Esophagus muscularis mucosa (tissue), 4 donors: ENCODE measurements at regions not wholly inside any gene's neighbourhood (a gene's known extent, or its start where the extent isn't known, plus 50 kb on each side); places are given as distances from the start of the nearest gene placed in this dataset.

Experiments used
- DNase-seq: peaks from one replicate; pipeline ENCODE4 v3.0.0-alpha.2; 2017; ENCODE audit errors: extremely low spot score
- H3K27ac ChIP-seq, 4 donors: fragments of 200-600 bp; sonication (generic); replicated peaks in 1 of 4; 1 replicate in 3 of 4; 2 replicates in 1 of 4; pipeline ENCODE4 v1.5.1; 2016 to 2019; ENCODE audit warnings: mild to moderate bottlenecking in 1 of 4
- H3K27me3 ChIP-seq, 4 donors: fragments of 200-600 bp; sonication (generic); one replicate each; pipeline versions ENCODE4 v1.5.1 to v1.6.0; 2016 to 2019
- H3K36me3 ChIP-seq, 4 donors: fragments of 200-600 bp; sonication (generic); one replicate each; pipeline ENCODE4 v1.5.1; 2016 to 2019
- H3K4me1 ChIP-seq, 4 donors: fragments of 200-600 bp; sonication (generic); one replicate each; pipeline ENCODE4 v1.5.1; 2016 to 2019
- H3K4me3 ChIP-seq, 4 donors: fragments of 200-600 bp; sonication (generic); 1 replicate in 2 of 4; 2 replicates in 2 of 4; pipeline ENCODE4 v1.5.1; 2016 to 2019; ENCODE audit warnings: mild to moderate bottlenecking in 4 of 4, moderate library complexity in 1 of 4
- H3K9me3 ChIP-seq, 4 donors: fragments of 200-600 bp; sonication (generic); 1 replicate in 3 of 4; 2 replicates in 1 of 4; pipeline ENCODE4 v1.5.1; 2016 to 2019
- CTCF ChIP-seq, 3 experiments: fragments of 200-600 bp in 2 of 3; fragments of 450-650 bp in 1 of 3; sonication (generic) in 2 of 3; IDR thresholded peaks; one replicate each; pipeline ENCODE4 v1.5.1; 2017 to 2019; ENCODE audit warnings: antibody characterized with exemption in 3 of 3, mild to moderate bottlenecking in 2 of 3, moderate library complexity in 1 of 3
- EP300 ChIP-seq: sonication (generic); formaldehyde crosslinking; IDR thresholded peaks from one replicate; pipeline ENCODE4 v1.6.1; 2017; ENCODE audit warnings: antibody characterized with exemption
- POLR2A ChIP-seq: fragments of 450-650 bp; IDR thresholded peaks from one replicate; pipeline ENCODE4 v1.6.1; 2017; ENCODE audit warnings: antibody characterized with exemption, moderate library complexity, mild to moderate bottlenecking, low read depth
- POLR2AphosphoS5 ChIP-seq, 2 donors: sonication (generic); formaldehyde crosslinking; IDR thresholded peaks; one replicate each; pipeline ENCODE4 v1.6.1; 2017; ENCODE audit warnings: antibody characterized with exemption in 2 of 2
- WGBS: methylation state at CpG from one replicate; pipeline ENCODE4 v1.1.5; 2018; 5-methylcytosine and 5-hydroxymethylcytosine counted together
- intact Hi-C: fragments of 100-400 bp; cut with DNase I; formaldehyde crosslinking; loops from one replicate; pipeline ENCODE4 v1.15.1; 2023

- TF ChIP-seq CTCF (IDR thresholded peaks at IDR 0.05) (no peak), POLR2AphosphoS5 (IDR thresholded peaks at IDR 0.05) (no peak), POLR2A (no peak), EP300 (no peak)
- peak; percentile 78 for DNase-seq
- H3K4me1 ChIP-seq: no peaks in the 10 kb centered on the region
- intact Hi-C loops: no loop called here
- 80% methylated on average over 5 of the region's 10 CpGs for WGBS
- no peaks in the 10 kb centered on the region for H3K36me3 ChIP-seq
- H3K4me3 ChIP-seq: no peak overlapping the region
- no peak overlapping the region for H3K27ac ChIP-seq
- H3K27me3 ChIP-seq: peaks cover 0 to 46% (median 0%) of the 10 kb centered on the region in 4 donors
- H3K9me3 ChIP-seq: peaks cover 0 to 32% (median 23%) of the 10 kb centered on the region in 4 donors
Measured at GRCh38 chr14:104512061-104512460, 67.5 kb upstream of the C14orf180 start.

GRCh38 chr14:104512771-104513640 lies 66.6 kb upstream of the C14orf180 start:
- Histone ChIP-seq H3K4me1 (no peaks in the 10 kb centered on the region), H3K36me3 (no peaks in the 10 kb centered on the region), H3K4me3 (no peak overlapping the region), H3K9me3 (peaks cover 0 to 31% (median 24%) of the 10 kb centered on the region in 4 donors), H3K27me3 (peaks cover 0 to 41% (median 0%) of the 10 kb centered on the region in 4 donors), H3K27ac (no peak overlapping the region)
- TF ChIP-seq EP300: no peak
- TF ChIP-seq POLR2A: no peak
- TF ChIP-seq CTCF (IDR thresholded peaks at IDR 0.05): no peak
- no peak for TF ChIP-seq POLR2AphosphoS5 (IDR thresholded peaks at IDR 0.05)
- WGBS: 69% methylated on average over 29 of the region's 35 CpGs
- peak; percentile 82 for DNase-seq
- intact Hi-C loops: no loop called here

- Histone ChIP-seq H3K36me3 (no peaks in the 10 kb centered on the region), H3K4me3 (no peak overlapping the region), H3K27ac (no peak overlapping the region), H3K4me1 (no peaks in the 10 kb centered on the region), H3K27me3 (peaks cover 0 to 41% (median 0%) of the 10 kb centered on the region in 4 donors), H3K9me3 (peaks cover 0 to 27% (median 19%) of the 10 kb centered on the region in 4 donors)
- 89% methylated on average over 3 of the region's 6 CpGs for WGBS
- intact Hi-C loops: no loop called here
- DNase-seq: peak; percentile 66
- no peak for TF ChIP-seq POLR2AphosphoS5 (IDR thresholded peaks at IDR 0.05)
- no peak for TF ChIP-seq EP300
- no peak for TF ChIP-seq POLR2A
- no peak for TF ChIP-seq CTCF (IDR thresholded peaks at IDR 0.05)
Measured at GRCh38 chr14:104513641-104514046, 65.9 kb upstream of the C14orf180 start.

- peak; percentile 86 for DNase-seq
- H3K4me1 ChIP-seq: no peaks in the 10 kb centered on the region
- no peak for TF ChIP-seq CTCF (IDR thresholded peaks at IDR 0.05)
- no peak for TF ChIP-seq EP300
- TF ChIP-seq POLR2A: no peak
- TF ChIP-seq POLR2AphosphoS5 (IDR thresholded peaks at IDR 0.05): no peak
- H3K4me3 ChIP-seq: no peak overlapping the region
- intact Hi-C loops: no loop called here
- peaks cover 0 to 27% (median 19%) of the 10 kb centered on the region in 4 donors for H3K9me3 ChIP-seq
- H3K36me3 ChIP-seq: no peaks in the 10 kb centered on the region
- H3K27ac ChIP-seq: no peak overlapping the region
- WGBS: 83% methylated on average over 14 of the region's 16 CpGs
- peaks cover 0 to 37% (median 0%) of the 10 kb centered on the region in 4 donors for H3K27me3 ChIP-seq
Measured at GRCh38 chr14:104514156-104514848, 65.3 kb upstream of the C14orf180 start.
